ENCODE measurements at regions not wholly inside any gene's neighbourhood (a gene's known extent, or its start where the extent isn't known, plus 50 kb on each side); places are given as distances from the start of the nearest gene placed in this dataset.

- H3K4me3 ChIP-seq (replicated peaks in 1 of 4; ENCODE audit: control extremely low read depth in 1 of 4, insufficient read depth in 1 of 4, low read depth in 3 of 4, low read length in 4 of 4), result no peak overlapping the region
- TF ChIP-seq EZH2 (IDR thresholded peaks at IDR 0.05; ENCODE audit: low read length, missing control alignments), result no peak
- no peak for TF ChIP-seq CTCF (conservative IDR thresholded peaks at IDR 0.05 in 1 of 2, IDR thresholded peaks at IDR 0.05 in 1 of 2; ENCODE audit: low read depth in 1 of 2, low read length in 2 of 2)
- H2AFZ ChIP-seq (ENCODE audit: low read length), result no peak overlapping the region
- H4K20me1 ChIP-seq (ENCODE audit: control insufficient read depth, extremely low read depth, insufficient read depth, low read length), result no peaks in the 10 kb centered on the region
- no peak overlapping the region for H3K4me2 ChIP-seq (ENCODE audit: extremely low read depth, insufficient read depth, low read length)
- no peak for DNase-seq (ENCODE audit: low read depth in 2 of 2)
- no peak overlapping the region for H3K27ac ChIP-seq (ENCODE audit: insufficient read depth, low read length)
- no peaks in the 10 kb centered on the region for H3K27me3 ChIP-seq (ENCODE audit: control insufficient read depth, insufficient read depth, low read length)
- no peaks in the 10 kb centered on the region for H3K9me3 ChIP-seq (ENCODE audit: control insufficient read depth, insufficient read depth, low read depth, low read length)
- no peaks in the 10 kb centered on the region for H3K4me1 ChIP-seq (ENCODE audit: control insufficient read depth, extremely low read depth, insufficient read depth, low read length)
- H3K36me3 ChIP-seq (ENCODE audit: control insufficient read depth, insufficient read depth, low read length), result no peaks in the 10 kb centered on the region
- no peaks in the 10 kb centered on the region for H3K79me2 ChIP-seq (ENCODE audit: control insufficient read depth, insufficient read depth, low read length)
- no peak overlapping the region for H3K9ac ChIP-seq (ENCODE audit: insufficient read depth, low read length)
These were observed 1071.2 kb downstream of the FAT4 start for GRCh38 chr4:126385954-126386353.

- TF ChIP-seq EZH2 (IDR thresholded peaks at IDR 0.05; ENCODE audit: low read length, missing control alignments), result no peak
- no peak for TF ChIP-seq CTCF (conservative IDR thresholded peaks at IDR 0.05 in 1 of 2, IDR thresholded peaks at IDR 0.05 in 1 of 2; ENCODE audit: low read depth in 1 of 2, low read length in 2 of 2)
- no peaks in the 10 kb centered on the region for H4K20me1 ChIP-seq (ENCODE audit: control insufficient read depth, extremely low read depth, insufficient read depth, low read length)
- H3K27me3 ChIP-seq (ENCODE audit: control insufficient read depth, insufficient read depth, low read length), result no peaks in the 10 kb centered on the region
- no peaks in the 10 kb centered on the region for H3K4me1 ChIP-seq (ENCODE audit: control insufficient read depth, extremely low read depth, insufficient read depth, low read length)
- H3K9ac ChIP-seq (ENCODE audit: insufficient read depth, low read length), result no peak overlapping the region
- no peak overlapping the region for H3K27ac ChIP-seq (ENCODE audit: insufficient read depth, low read length)
- DNase-seq (ENCODE audit: low read depth in 2 of 2), result peak in 1 of 2 donors; percentile 43
- no peaks in the 10 kb centered on the region for H3K79me2 ChIP-seq (ENCODE audit: control insufficient read depth, insufficient read depth, low read length)
- H3K4me2 ChIP-seq (ENCODE audit: extremely low read depth, insufficient read depth, low read length), result no peak overlapping the region
- H3K4me3 ChIP-seq (replicated peaks in 1 of 4; ENCODE audit: control extremely low read depth in 1 of 4, insufficient read depth in 1 of 4, low read depth in 3 of 4, low read length in 4 of 4), result no peak overlapping the region
- H3K9me3 ChIP-seq (ENCODE audit: control insufficient read depth, insufficient read depth, low read depth, low read length), result no peaks in the 10 kb centered on the region
- H3K36me3 ChIP-seq (ENCODE audit: control insufficient read depth, insufficient read depth, low read length), result no peaks in the 10 kb centered on the region
- H2AFZ ChIP-seq (ENCODE audit: low read length), result no peak overlapping the region
These were observed 1071.8 kb downstream of the FAT4 start for GRCh38 chr4:126386512-126386911.

GRCh38 chr4:126395664-126396063 lies 1080.9 kb downstream of the FAT4 start:
- Histone ChIP-seq H3K27ac (ENCODE audit: insufficient read depth, low read length) (no peak overlapping the region), H4K20me1 (ENCODE audit: control insufficient read depth, extremely low read depth, insufficient read depth, low read length) (no peaks in the 10 kb centered on the region), H2AFZ (ENCODE audit: low read length) (no peak overlapping the region), H3K9me3 (ENCODE audit: control insufficient read depth, insufficient read depth, low read depth, low read length) (no peaks in the 10 kb centered on the region), H3K4me1 (ENCODE audit: control insufficient read depth, extremely low read depth, insufficient read depth, low read length) (no peaks in the 10 kb centered on the region), H3K4me3 (replicated peaks in 1 of 4; ENCODE audit: control extremely low read depth in 1 of 4, insufficient read depth in 1 of 4, low read depth in 3 of 4, low read length in 4 of 4) (no peak overlapping the region), H3K79me2 (ENCODE audit: control insufficient read depth, insufficient read depth, low read length) (no peaks in the 10 kb centered on the region), H3K36me3 (ENCODE audit: control insufficient read depth, insufficient read depth, low read length) (no peaks in the 10 kb centered on the region), H3K4me2 (ENCODE audit: extremely low read depth, insufficient read depth, low read length) (no peak overlapping the region), H3K27me3 (ENCODE audit: control insufficient read depth, insufficient read depth, low read length) (no peaks in the 10 kb centered on the region), H3K9ac (ENCODE audit: insufficient read depth, low read length) (no peak overlapping the region)
- TF ChIP-seq EZH2 (IDR thresholded peaks at IDR 0.05; ENCODE audit: low read length, missing control alignments) (no peak), CTCF (conservative IDR thresholded peaks at IDR 0.05 in 1 of 2, IDR thresholded peaks at IDR 0.05 in 1 of 2; ENCODE audit: low read depth in 1 of 2, low read length in 2 of 2) (no peak)
- DNase-seq (ENCODE audit: low read depth in 2 of 2), result peak; percentile 4 to 45

Data from fibroblast of lung (primary cell).